ENCODE measurements at regions not wholly inside any gene's neighbourhood (a gene's known extent, or its start where the extent isn't known, plus 50 kb on each side); places are given as distances from the start of the nearest gene placed in this dataset.
"Not testable (repeated sequence)": the region's sequence is repeated elsewhere in the genome, so short reads cannot be mapped to it uniquely, and the experiment has no call there.

GRCh38 chr1:218933513-218933912 lies 240.2 kb upstream of the LYPLAL1 start:
- Histone ChIP-seq H3K4me2 (no peak overlapping the region), H3K27me3 (ENCODE audit: insufficient read depth, low read depth) (no peaks in the 10 kb centered on the region), H2AFZ (ENCODE audit: low read depth) (no peak overlapping the region), H3K79me2 (ENCODE audit: insufficient read depth, low read depth) (no peaks in the 10 kb centered on the region), H3K27ac (no peak overlapping the region), H3K9ac (no peak overlapping the region), H3K36me3 (ENCODE audit: insufficient read depth) (no peaks in the 10 kb centered on the region), H3K4me1 (ENCODE audit: low read depth, poor library complexity, severe bottlenecking) (no peaks in the 10 kb centered on the region), H4K20me1 (ENCODE audit: insufficient read depth) (no peaks in the 10 kb centered on the region), H3K4me3 (IDR thresholded peaks at IDR 0.05; ENCODE audit: insufficient read depth, low read depth, low read length) (no peak overlapping the region)
- TF ChIP-seq, protein P1, sequence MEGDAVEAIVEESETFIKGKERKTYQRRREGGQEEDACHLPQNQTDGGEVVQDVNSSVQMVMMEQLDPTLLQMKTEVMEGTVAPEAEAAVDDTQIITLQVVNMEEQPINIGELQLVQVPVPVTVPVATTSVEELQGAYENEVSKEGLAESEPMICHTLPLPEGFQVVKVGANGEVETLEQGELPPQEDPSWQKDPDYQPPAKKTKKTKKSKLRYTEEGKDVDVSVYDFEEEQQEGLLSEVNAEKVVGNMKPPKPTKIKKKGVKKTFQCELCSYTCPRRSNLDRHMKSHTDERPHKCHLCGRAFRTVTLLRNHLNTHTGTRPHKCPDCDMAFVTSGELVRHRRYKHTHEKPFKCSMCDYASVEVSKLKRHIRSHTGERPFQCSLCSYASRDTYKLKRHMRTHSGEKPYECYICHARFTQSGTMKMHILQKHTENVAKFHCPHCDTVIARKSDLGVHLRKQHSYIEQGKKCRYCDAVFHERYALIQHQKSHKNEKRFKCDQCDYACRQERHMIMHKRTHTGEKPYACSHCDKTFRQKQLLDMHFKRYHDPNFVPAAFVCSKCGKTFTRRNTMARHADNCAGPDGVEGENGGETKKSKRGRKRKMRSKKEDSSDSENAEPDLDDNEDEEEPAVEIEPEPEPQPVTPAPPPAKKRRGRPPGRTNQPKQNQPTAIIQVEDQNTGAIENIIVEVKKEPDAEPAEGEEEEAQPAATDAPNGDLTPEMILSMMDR (conservative IDR thresholded peaks at IDR 0.05; ENCODE audit: low read depth, low read length): no peak

GRCh38 chr1:218935408-218935807 lies 238.3 kb upstream of the LYPLAL1 start:
- not testable (repeated sequence) for H3K4me2 ChIP-seq

DNA sequence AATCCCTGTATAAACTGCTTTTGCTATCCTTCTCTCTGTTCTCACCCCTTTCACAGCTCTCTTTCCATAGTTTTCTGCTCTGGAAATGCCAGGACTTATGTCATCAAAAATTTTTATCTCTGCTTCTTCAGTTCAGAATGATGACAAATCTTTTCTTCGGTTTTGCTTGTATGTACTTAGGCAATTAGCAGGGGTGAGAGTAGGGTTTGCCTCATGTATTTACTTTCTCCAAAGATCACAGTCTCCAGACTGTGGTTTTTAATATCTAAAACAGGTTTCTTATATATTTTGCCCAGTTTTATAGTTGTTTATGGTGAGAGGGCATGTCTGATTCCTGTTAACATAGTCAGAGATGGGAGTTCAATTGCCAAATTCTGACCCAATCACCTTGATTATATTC lies 235.4 kb upstream of the LYPLAL1 start:
- Histone ChIP-seq H3K36me3 (ENCODE audit: insufficient read depth) (no peaks in the 10 kb centered on the region), H3K4me3 (IDR thresholded peaks at IDR 0.05; ENCODE audit: insufficient read depth, low read depth, low read length) (no peak overlapping the region), H2AFZ (ENCODE audit: low read depth) (no peak overlapping the region), H3K27me3 (ENCODE audit: insufficient read depth, low read depth) (no peaks in the 10 kb centered on the region), H3K4me2 (no peak overlapping the region), H3K27ac (no peak overlapping the region), H3K9ac (no peak overlapping the region), H3K4me1 (ENCODE audit: low read depth, poor library complexity, severe bottlenecking) (no peaks in the 10 kb centered on the region), H4K20me1 (ENCODE audit: insufficient read depth) (no peaks in the 10 kb centered on the region), H3K79me2 (ENCODE audit: insufficient read depth, low read depth) (no peaks in the 10 kb centered on the region)
- TF ChIP-seq, protein P1 (conservative IDR thresholded peaks at IDR 0.05; ENCODE audit: low read depth, low read length): no peak

More at GRCh38 chr1:218935408-218935807, 238.3 kb upstream of the LYPLAL1 start:
- not testable (repeated sequence) for H3K79me2 ChIP-seq (ENCODE audit: insufficient read depth, low read depth); H3K9ac ChIP-seq; H2AFZ ChIP-seq (ENCODE audit: low read depth); H3K27ac ChIP-seq; H3K4me1 ChIP-seq (ENCODE audit: low read depth, poor library complexity, severe bottlenecking); H3K4me3 ChIP-seq (IDR thresholded peaks at IDR 0.05; ENCODE audit: insufficient read depth, low read depth, low read length); H3K27me3 ChIP-seq (ENCODE audit: insufficient read depth, low read depth); H4K20me1 ChIP-seq (ENCODE audit: insufficient read depth); H3K36me3 ChIP-seq (ENCODE audit: insufficient read depth)

GRCh38 chr1:218939095-218939494 lies 234.6 kb upstream of the LYPLAL1 start:
- no peaks in the 10 kb centered on the region for H3K79me2 ChIP-seq (ENCODE audit: insufficient read depth, low read depth)
- H3K27me3 ChIP-seq (ENCODE audit: insufficient read depth, low read depth): no peaks in the 10 kb centered on the region
- H2AFZ ChIP-seq (ENCODE audit: low read depth): no peak overlapping the region
- no peak overlapping the region for H3K4me3 ChIP-seq (IDR thresholded peaks at IDR 0.05; ENCODE audit: insufficient read depth, low read depth, low read length)
- H3K36me3 ChIP-seq (ENCODE audit: insufficient read depth): no peaks in the 10 kb centered on the region
- TF ChIP-seq, protein P1 (conservative IDR thresholded peaks at IDR 0.05; ENCODE audit: low read depth, low read length): no peak
- no peak overlapping the region for H3K9ac ChIP-seq
- no peaks in the 10 kb centered on the region for H4K20me1 ChIP-seq (ENCODE audit: insufficient read depth)
- H3K4me2 ChIP-seq: no peak overlapping the region
- H3K4me1 ChIP-seq (ENCODE audit: low read depth, poor library complexity, severe bottlenecking): no peaks in the 10 kb centered on the region
- H3K27ac ChIP-seq: no peak overlapping the region

GRCh38 chr1:218942431-218942830 lies 231.2 kb upstream of the LYPLAL1 start:
- H2AFZ ChIP-seq (ENCODE audit: low read depth): no peak overlapping the region

More at GRCh38 chr1:218942431-218942830, 231.2 kb upstream of the LYPLAL1 start:
- H3K27me3 ChIP-seq (ENCODE audit: insufficient read depth, low read depth): no peaks in the 10 kb centered on the region
- no peak overlapping the region for H3K4me3 ChIP-seq (IDR thresholded peaks at IDR 0.05; ENCODE audit: insufficient read depth, low read depth, low read length)
- no peak overlapping the region for H3K4me2 ChIP-seq
- H3K4me1 ChIP-seq (ENCODE audit: low read depth, poor library complexity, severe bottlenecking): no peaks in the 10 kb centered on the region
- no peaks in the 10 kb centered on the region for H4K20me1 ChIP-seq (ENCODE audit: insufficient read depth)
- H3K27ac ChIP-seq: no peak overlapping the region
- H3K9ac ChIP-seq: no peak overlapping the region
- H3K79me2 ChIP-seq (ENCODE audit: insufficient read depth, low read depth): no peaks in the 10 kb centered on the region
- no peaks in the 10 kb centered on the region for H3K36me3 ChIP-seq (ENCODE audit: insufficient read depth)
- TF ChIP-seq, protein P1 (conservative IDR thresholded peaks at IDR 0.05; ENCODE audit: low read depth, low read length): no peak

All from KMS-11 (cell line).